Loucy (cell line): ENCODE measurements at regions not wholly inside any gene's neighbourhood (a gene's known extent, or its start where the extent isn't known, plus 50 kb on each side); places are given as distances from the start of the nearest gene placed in this dataset.

Experiments used
- H2AFZ ChIP-seq: fragments of 200-600 bp; sonication (generic); 2 replicates; pipeline ENCODE4 v1.6.0; 2016; ENCODE audit warnings: antibody characterized with exemption, mild to moderate bottlenecking, low read length, moderate library complexity
- H3F3A ChIP-seq: fragments of 200-600 bp; 2 replicates; pipeline ENCODE4 v1.6.0; 2016; ENCODE audit warnings: antibody characterized with exemption, low read depth, mild to moderate bottlenecking
- H3K27me3 ChIP-seq: fragments of 200-600 bp; sonication (generic); 2 replicates; pipeline ENCODE4 v1.6.1; 2014; ENCODE audit warnings: low read length, mild to moderate bottlenecking; ENCODE audit not compliant: insufficient read depth, poor library complexity, severe bottlenecking
- H3K36me3 ChIP-seq: fragments of 200-600 bp; sonication (generic); 2 replicates; pipeline ENCODE4 v1.6.1; 2016; ENCODE audit warnings: low read length; ENCODE audit not compliant: insufficient read depth
- H3K4me1 ChIP-seq: fragments of 200-600 bp; sonication (generic); 2 replicates; pipeline ENCODE4 v1.5.1; 2014; ENCODE audit warnings: low read length, mild to moderate bottlenecking; ENCODE audit not compliant: insufficient read depth, poor library complexity, severe bottlenecking
- H3K4me2 ChIP-seq: fragments of 200-600 bp; sonication (generic); 2 replicates; pipeline ENCODE4 v1.6.0; 2014; ENCODE audit warnings: antibody characterized with exemption, low read length, low read depth, mild to moderate bottlenecking; ENCODE audit not compliant: poor library complexity, severe bottlenecking
- H3K4me3 ChIP-seq: fragments of 200-600 bp; sonication (generic); 2 replicates; pipeline ENCODE4 v1.5.1; 2014; ENCODE audit warnings: low read length, mild to moderate bottlenecking, mixed read lengths; ENCODE audit not compliant: poor library complexity, severe bottlenecking
- H3K79me2 ChIP-seq: fragments of 200-600 bp; sonication (generic); 2 replicates; pipeline ENCODE4 v1.6.1; 2014; ENCODE audit warnings: low read length; ENCODE audit not compliant: insufficient read depth
- H3K9ac ChIP-seq: fragments of 200-600 bp; sonication (generic); 2 replicates; pipeline ENCODE4 v1.6.0; 2014; ENCODE audit warnings: mild to moderate bottlenecking, low read depth, low read length, moderate library complexity; ENCODE audit not compliant: poor library complexity, severe bottlenecking
- H3K9me2 ChIP-seq: fragments of 200-600 bp; sonication (generic); replicated peaks from 2 replicates; pipeline ENCODE4 v1.6.1; 2016; ENCODE audit warnings: low read depth, low read length, mixed read lengths
- H3K9me3 ChIP-seq: fragments of 200-600 bp; sonication (generic); 2 replicates; pipeline ENCODE4 v1.6.1; 2014; ENCODE audit warnings: mild to moderate bottlenecking, antibody characterized with exemption, low read length, low read depth; ENCODE audit not compliant: insufficient read depth
- H4K20me1 ChIP-seq: fragments of 200-600 bp; sonication (generic); 2 replicates; pipeline ENCODE4 v1.6.0; 2014; ENCODE audit warnings: antibody characterized with exemption, low read length, mild to moderate bottlenecking; ENCODE audit not compliant: insufficient read depth, poor library complexity, severe bottlenecking
- CTCF ChIP-seq: fragments of 200-600 bp; sonication (generic); conservative IDR thresholded peaks from 2 replicates; pipeline ENCODE4 v1.5.1; 2014; ENCODE audit warnings: mild to moderate bottlenecking, antibody characterized with exemption, low read length
- EZH2phosphoT487 ChIP-seq: fragments of 200-600 bp; IDR thresholded peaks from 2 replicates; pipeline ENCODE4 v1.6.1; 2018; ENCODE audit warnings: antibody characterized with exemption, mild to moderate bottlenecking, moderate library complexity, borderline replicate concordance

GRCh38 chr4:53832549-53832948 lies 231.9 kb downstream of the CHIC2 start:
- Histone ChIP-seq H3K36me3 (no peaks in the 10 kb centered on the region), H3K27me3 (no peaks in the 10 kb centered on the region), H3K79me2 (no peaks in the 10 kb centered on the region), H3K9me3 (peaks cover 19% of the 10 kb centered on the region; the same call in 1 of the 2 replicates), H2AFZ (no peak overlapping the region), H3K9me2 (no peaks in the 10 kb centered on the region), H3K4me3 (no peak overlapping the region), H3K4me2 (no peak overlapping the region), H3K9ac (no peak overlapping the region), H4K20me1 (no peaks in the 10 kb centered on the region), H3F3A (no peaks in the 10 kb centered on the region), H3K4me1 (no peaks in the 10 kb centered on the region)
- TF ChIP-seq EZH2phosphoT487 (no peak), CTCF (no peak)

DNA sequence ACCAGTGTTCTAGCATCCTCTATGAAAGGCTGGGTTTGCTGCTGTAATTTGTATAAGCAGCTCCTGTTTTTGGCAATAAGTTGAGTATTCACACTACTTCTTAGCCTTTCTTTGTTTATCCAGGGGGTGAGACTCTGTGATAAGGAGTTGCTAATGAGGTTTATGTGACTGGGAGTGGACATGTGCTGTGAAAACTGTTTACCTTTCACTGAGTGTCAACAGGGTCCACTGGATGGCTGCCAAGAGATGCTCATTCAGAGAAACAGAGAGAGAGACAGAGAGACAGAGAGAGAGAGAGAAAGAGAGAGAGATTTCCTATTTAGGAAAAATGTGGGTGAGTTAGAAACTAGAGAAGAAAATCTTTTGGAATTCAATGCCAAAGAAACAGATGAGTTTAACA lies 233.9 kb downstream of the CHIC2 start:
- Histone ChIP-seq H3F3A (no peaks in the 10 kb centered on the region), H3K9ac (no peak overlapping the region), H3K27me3 (no peaks in the 10 kb centered on the region), H3K9me2 (no peaks in the 10 kb centered on the region), H3K9me3 (peaks cover 19% of the 10 kb centered on the region; the same call in 1 of the 2 replicates), H4K20me1 (no peaks in the 10 kb centered on the region), H3K4me2 (no peak overlapping the region), H3K79me2 (no peaks in the 10 kb centered on the region), H3K4me1 (no peaks in the 10 kb centered on the region), H3K36me3 (no peaks in the 10 kb centered on the region), H2AFZ (no peak overlapping the region), H3K4me3 (no peak overlapping the region)
- TF ChIP-seq EZH2phosphoT487 (no peak), CTCF (no peak)

GRCh38 chr4:53821179-53821851 lies 230.0 kb upstream of the LNX1 start:
- Histone ChIP-seq H3F3A (no peaks in the 10 kb centered on the region), H3K4me1 (no peaks in the 10 kb centered on the region), H3K36me3 (no peaks in the 10 kb centered on the region), H3K27me3 (no peaks in the 10 kb centered on the region), H3K9me3 (no peaks in the 10 kb centered on the region), H3K9me2 (no peaks in the 10 kb centered on the region), H3K79me2 (no peaks in the 10 kb centered on the region), H3K4me3 (no peak overlapping the region), H4K20me1 (no peaks in the 10 kb centered on the region), H2AFZ (no peak overlapping the region), H3K9ac (no peak overlapping the region), H3K4me2 (no peak overlapping the region)
- TF ChIP-seq CTCF (no peak), EZH2phosphoT487 (no peak)
